ES-I3 (cell line): ENCODE measurements at regions not wholly inside any gene's neighbourhood (a gene's known extent, or its start where the extent isn't known, plus 50 kb on each side); places are given as distances from the start of the nearest gene placed in this dataset.

Experiments
- H3K36me3 ChIP-seq: 2 replicates; pipeline ENCODE4 v1.6.1; 2013; ENCODE audit warnings: mild to moderate bottlenecking, low read length, control low read depth, moderate library complexity; ENCODE audit not compliant: insufficient read depth
- H3K4me1 ChIP-seq: 2 replicates; pipeline ENCODE4 v1.6.1; 2013; ENCODE audit warnings: mild to moderate bottlenecking, control low read depth, low read length; ENCODE audit not compliant: insufficient read depth
- H3K9ac ChIP-seq: 2 replicates; pipeline ENCODE4 v1.6.1; 2013; ENCODE audit warnings: low read depth, mild to moderate bottlenecking, low read length, moderate library complexity
- H3K9me3 ChIP-seq: 2 replicates; pipeline ENCODE4 v1.6.1; 2013; ENCODE audit warnings: mild to moderate bottlenecking, low read length, moderate library complexity; ENCODE audit not compliant: control insufficient read depth, insufficient read depth

GRCh38 chr2:60306267-60306861, 247.1 kb downstream of the BCL11A start:
- no peak overlapping the region for H3K9ac ChIP-seq
- H3K36me3 ChIP-seq, result no peaks in the 10 kb centered on the region
- no peaks in the 10 kb centered on the region; the same call in 1 of the 2 replicates for H3K4me1 ChIP-seq
- H3K9me3 ChIP-seq, result no peaks in the 10 kb centered on the region

DNA sequence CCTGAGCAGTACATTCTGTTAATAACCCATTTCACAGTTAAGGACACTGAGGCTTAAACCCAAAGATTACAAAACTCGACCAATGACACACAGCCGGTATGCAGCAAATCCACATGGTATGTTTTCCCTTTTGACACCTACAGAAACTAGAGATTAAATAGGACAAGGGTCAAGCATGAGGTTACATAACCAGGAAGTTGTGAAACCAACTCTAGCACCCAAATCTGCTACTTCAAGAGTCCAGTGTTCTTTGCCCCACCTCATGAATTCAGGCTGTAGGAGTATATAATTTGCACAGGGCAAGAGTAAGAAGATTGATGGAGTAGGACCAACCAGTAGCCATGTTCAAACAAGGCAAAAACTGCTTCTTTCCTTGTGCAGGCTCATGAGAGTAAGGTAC, 249.8 kb downstream of the BCL11A start:
- Histone ChIP-seq H3K9me3 (no peaks in the 10 kb centered on the region), H3K4me1 (no peaks in the 10 kb centered on the region)

GRCh38 chr2:60302377-60303126, 250.9 kb downstream of the BCL11A start:
- no peaks in the 10 kb centered on the region for H3K36me3 ChIP-seq
- H3K9ac ChIP-seq, result no peak overlapping the region
- H3K9me3 ChIP-seq, result no peaks in the 10 kb centered on the region
- H3K4me1 ChIP-seq, result no peaks in the 10 kb centered on the region

More for the DNA sequence above, 249.8 kb downstream of the BCL11A start:
- H3K36me3 ChIP-seq, result no peaks in the 10 kb centered on the region
- H3K9ac ChIP-seq, result no peak overlapping the region

DNA sequence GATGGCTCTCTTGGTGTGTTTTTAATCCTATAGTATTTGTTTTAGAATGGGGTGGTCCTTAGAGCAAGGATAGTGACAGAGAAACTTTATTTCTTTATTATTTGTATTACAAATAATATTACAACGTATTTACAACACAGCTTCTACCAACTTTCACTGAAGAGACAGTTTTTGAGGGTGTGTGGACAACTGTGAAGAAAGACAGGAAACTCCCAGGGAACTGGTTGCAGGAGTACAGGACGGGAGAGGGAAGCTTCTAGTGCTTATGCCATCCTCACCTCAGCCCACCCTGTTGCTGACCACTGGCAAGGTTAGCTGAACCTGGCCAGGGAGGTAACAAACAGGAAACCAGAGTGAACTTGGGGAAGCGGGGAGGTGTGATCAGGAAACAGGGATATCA, 251.7 kb downstream of the BCL11A start:
- Histone ChIP-seq H3K9ac (no peak overlapping the region), H3K9me3 (no peaks in the 10 kb centered on the region), H3K36me3 (no peaks in the 10 kb centered on the region), H3K4me1 (peaks cover 4% of the 10 kb centered on the region; the same call in 1 of the 2 replicates)

DNA sequence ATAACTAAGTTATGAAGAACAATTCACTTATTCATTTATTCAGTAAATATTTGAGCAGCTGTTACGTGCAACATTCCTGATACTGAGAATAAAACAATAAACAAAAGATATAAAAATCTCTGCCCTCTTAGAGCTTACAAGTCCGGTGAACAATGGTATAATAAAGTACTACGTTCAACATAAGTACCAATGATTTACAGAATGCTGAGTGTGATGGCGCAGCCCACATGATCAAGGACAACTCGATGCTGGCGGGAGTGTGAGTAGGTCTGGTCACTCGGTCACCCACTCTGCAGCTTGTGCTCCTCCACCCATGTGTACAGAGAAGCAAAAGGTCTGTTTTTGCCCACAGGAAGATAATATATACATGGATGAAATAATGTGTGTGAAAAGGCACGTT, 254.3 kb downstream of the BCL11A start:
- Histone ChIP-seq H3K9ac (no peak overlapping the region), H3K4me1 (peaks cover 4% of the 10 kb centered on the region; the same call in 1 of the 2 replicates), H3K36me3 (no peaks in the 10 kb centered on the region), H3K9me3 (no peaks in the 10 kb centered on the region)

DNA sequence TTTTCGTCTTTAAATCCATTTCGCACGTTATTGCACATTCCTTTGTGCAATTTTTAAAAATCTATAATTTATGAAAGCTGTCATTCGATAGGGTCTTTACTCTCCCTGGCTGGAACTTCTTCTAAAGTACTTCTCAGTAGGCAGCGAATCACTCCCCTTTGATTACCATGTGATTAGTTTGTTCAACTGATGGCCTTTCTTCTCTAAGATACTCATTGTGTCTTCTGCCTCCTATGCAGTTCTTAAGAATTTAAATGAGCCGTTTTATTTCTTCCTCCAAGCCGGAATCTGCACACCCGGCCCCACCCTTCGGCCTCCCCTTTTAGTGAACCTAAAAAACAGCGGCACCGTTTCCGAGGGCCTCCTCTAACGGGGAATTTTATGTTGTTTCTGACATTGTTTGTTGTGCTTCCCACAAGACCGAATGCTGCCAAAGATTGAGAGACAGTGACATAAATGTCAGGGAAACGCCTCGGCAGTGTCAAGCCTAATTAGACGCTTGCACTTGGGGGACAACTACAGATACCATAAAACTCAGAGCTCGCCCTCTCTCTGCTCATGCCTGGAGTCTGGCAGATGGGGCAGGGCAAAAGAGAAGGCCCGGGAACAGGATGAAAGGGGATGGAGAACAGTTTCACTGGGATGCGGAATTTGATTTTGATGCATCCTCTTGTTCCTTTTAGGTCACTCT, 255.3 kb downstream of the BCL11A start:
- no peaks in the 10 kb centered on the region for H3K9me3 ChIP-seq
- peak overlapping the region; percentile 23; the same call in 1 of the 2 replicates for H3K9ac ChIP-seq
- H3K4me1 ChIP-seq, result peaks cover 4% of the 10 kb centered on the region; the same call in 1 of the 2 replicates
- H3K36me3 ChIP-seq, result no peaks in the 10 kb centered on the region

DNA sequence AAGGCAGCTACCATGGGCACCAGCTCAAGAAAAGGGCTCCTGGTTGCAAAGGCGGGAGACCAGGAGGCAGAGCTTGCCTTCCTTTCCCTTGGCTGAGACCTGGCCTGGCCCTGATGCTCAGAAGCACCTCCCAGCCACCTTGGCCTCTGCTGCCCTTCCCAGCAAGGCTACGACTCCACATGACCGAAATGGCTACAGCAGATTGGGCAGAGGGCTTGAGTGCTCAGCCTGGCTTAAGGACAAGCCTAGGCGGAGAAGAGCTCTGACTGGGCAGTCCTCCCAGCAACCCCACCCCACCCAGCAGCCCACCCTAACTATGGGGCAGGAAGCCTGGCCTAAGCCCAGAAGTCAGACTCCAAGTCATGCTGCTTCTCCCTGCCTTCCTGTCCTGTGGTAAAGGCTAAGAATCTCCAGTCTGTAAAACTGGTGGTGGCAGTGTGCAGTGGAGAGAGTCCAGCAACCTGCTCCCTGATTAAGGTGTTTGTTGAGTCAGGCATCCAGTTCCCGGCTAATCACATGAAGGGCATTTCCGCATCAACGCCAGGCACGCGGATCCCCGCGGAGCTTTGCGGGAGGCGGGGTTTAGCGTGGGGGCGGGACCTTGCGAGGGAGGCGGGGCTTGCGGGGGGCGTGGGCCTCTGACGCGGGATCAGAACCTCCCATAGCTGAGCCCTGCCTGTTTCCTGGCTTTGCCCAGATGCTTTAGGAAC, 256.0 kb downstream of the BCL11A start:
- no peaks in the 10 kb centered on the region for H3K36me3 ChIP-seq
- peaks cover 4% of the 10 kb centered on the region; the same call in 1 of the 2 replicates for H3K4me1 ChIP-seq
- H3K9ac ChIP-seq, result peak overlapping the region; percentile 6; the same call in 1 of the 2 replicates
- no peaks in the 10 kb centered on the region for H3K9me3 ChIP-seq

- peaks cover 4% of the 10 kb centered on the region; the same call in 1 of the 2 replicates for H3K4me1 ChIP-seq
- no peaks in the 10 kb centered on the region for H3K36me3 ChIP-seq
- H3K9ac ChIP-seq, result no peak overlapping the region
- no peaks in the 10 kb centered on the region for H3K9me3 ChIP-seq
These were observed 257.1 kb downstream of the BCL11A start for GRCh38 chr2:60296219-60296955.

DNA sequence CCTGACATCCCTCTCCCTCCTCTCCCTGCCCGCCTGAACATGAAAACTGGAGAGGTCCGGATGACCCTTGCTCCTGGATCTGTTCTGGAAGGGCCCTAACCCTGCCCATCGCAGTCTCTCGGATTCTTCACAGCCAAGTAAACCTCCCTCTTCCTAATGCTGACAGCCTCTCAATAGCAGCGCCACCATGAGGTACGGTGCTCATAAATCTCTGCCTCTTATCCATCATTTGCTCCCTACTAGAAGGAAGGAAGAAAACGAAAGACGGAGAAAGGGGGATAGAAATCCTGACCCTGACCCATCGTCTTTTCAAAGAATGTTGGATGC, 257.9 kb downstream of the BCL11A start:
- H3K9me3 ChIP-seq, result no peaks in the 10 kb centered on the region
- H3K4me1 ChIP-seq, result peaks cover 6% of the 10 kb centered on the region
- H3K36me3 ChIP-seq, result no peaks in the 10 kb centered on the region
- no peak overlapping the region for H3K9ac ChIP-seq

- H3K9ac ChIP-seq, result no peak overlapping the region
- no peaks in the 10 kb centered on the region for H3K36me3 ChIP-seq
- H3K4me1 ChIP-seq, result peaks cover 8% of the 10 kb centered on the region
- H3K9me3 ChIP-seq, result no peaks in the 10 kb centered on the region
These were observed 258.4 kb downstream of the BCL11A start for GRCh38 chr2:60294901-60295635.

DNA sequence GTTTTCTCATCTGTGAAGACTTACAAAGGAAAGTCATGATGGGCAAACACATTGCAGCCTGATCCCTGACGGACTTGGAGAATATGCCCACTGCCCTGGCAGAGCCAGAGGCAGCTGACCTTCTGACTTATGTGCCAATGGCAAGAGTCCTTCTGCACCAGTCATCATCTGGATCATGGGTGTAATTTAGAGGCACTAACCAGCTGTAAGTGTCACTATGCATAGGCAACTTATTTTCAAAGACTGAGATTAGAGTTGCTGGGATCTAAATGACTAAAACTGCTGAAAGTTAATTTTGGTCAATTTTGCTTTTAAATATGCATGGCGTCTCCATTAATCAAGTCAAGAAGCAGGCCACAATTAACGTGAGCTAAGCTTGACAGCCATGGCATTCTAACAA, 261.2 kb downstream of the BCL11A start:
- Histone ChIP-seq H3K4me1 (peaks cover 7% of the 10 kb centered on the region), H3K36me3 (no peaks in the 10 kb centered on the region; the same call in 1 of the 2 replicates), H3K9me3 (no peaks in the 10 kb centered on the region), H3K9ac (no peak overlapping the region)

DNA sequence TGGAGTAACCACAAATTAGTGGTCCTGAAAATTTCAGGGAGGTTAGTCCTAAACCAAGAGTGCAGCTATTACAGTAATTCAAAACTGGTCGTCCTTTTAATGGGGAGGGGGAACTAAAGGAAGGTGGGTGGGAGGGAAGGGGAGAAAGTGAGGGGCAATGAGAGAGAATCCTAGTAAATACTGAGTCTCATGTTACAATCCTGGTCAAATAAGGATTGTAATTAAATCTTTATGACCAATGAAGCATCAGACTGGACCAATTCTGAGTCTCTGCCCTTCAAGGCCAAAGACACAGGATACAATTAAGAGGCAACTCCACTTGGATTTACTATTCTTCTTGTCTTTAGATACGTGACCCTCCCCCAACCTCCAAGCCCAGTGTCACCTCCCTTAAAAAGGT, 262.9 kb downstream of the BCL11A start:
- Histone ChIP-seq H3K9ac (no peak overlapping the region), H3K9me3 (no peaks in the 10 kb centered on the region), H3K36me3 (no peaks in the 10 kb centered on the region; the same call in 1 of the 2 replicates), H3K4me1 (peaks cover 7% of the 10 kb centered on the region)

DNA sequence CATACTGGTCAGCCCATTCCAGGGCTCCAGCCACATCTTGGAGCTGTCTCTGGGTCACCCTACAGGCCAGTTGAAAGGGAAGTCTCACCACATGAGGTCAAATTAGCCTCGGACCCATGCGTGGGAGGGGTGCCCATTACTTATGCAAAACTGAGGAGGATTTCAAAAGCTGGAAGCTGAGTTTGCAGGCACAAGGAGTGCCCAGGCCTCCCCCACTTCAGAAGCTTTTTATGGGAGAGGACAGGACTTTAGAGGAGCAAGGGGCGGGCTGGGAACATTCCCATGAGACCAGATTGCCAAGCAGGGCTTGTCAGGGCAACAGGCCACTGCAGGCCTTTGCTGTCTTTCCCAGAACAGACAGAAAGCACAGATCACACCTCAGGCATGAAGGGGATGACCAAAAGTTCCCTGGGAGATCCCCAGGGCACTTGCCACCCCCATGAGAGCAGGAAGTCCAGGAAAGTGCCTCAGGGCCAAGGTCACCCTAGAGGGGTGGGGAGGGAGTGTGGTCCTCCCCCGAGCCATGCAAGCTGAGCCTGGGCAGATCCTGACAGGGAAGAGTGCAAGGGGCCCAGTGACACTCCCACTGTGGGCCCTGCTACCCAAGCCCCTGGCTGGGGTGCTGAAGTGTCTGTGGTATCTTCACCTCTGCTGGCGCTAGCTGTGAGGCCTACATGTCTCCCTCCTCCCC, 267.7 kb downstream of the BCL11A start:
- no peaks in the 10 kb centered on the region; the same call in 1 of the 2 replicates for H3K36me3 ChIP-seq
- H3K9ac ChIP-seq, result no peak overlapping the region
- H3K9me3 ChIP-seq, result no peaks in the 10 kb centered on the region
- H3K4me1 ChIP-seq, result peaks cover 8% of the 10 kb centered on the region
